Adipocyte (in vitro differentiated cells): ENCODE measurements at regions not wholly inside any gene's neighbourhood (a gene's known extent, or its start where the extent isn't known, plus 50 kb on each side); places are given as distances from the start of the nearest gene placed in this dataset.
"Not testable (repeated sequence)": the region's sequence is repeated elsewhere in the genome, so short reads cannot be mapped to it uniquely, and the experiment has no call there.

Experiments
- DNase-seq: peaks from one replicate; pipeline ENCODE4 v3.0.0-alpha.2; 2015; ENCODE audit warnings: low read depth
- H3K27me3 ChIP-seq: replicated peaks from 2 replicates; pipeline ENCODE4 v1.7.0; 2013; ENCODE audit warnings: mild to moderate bottlenecking, low read length, moderate library complexity; ENCODE audit not compliant: control insufficient read depth, insufficient read depth
- H3K36me3 ChIP-seq: 2 replicates; pipeline ENCODE4 v1.7.0; 2013; ENCODE audit warnings: low read length, mild to moderate bottlenecking, moderate library complexity; ENCODE audit not compliant: control insufficient read depth, insufficient read depth, severe bottlenecking
- H3K4me1 ChIP-seq: 2 replicates; pipeline ENCODE4 v1.7.0; 2013; ENCODE audit warnings: mild to moderate bottlenecking, low read length, moderate library complexity; ENCODE audit not compliant: control insufficient read depth, insufficient read depth
- H3K4me3 ChIP-seq: 2 replicates; pipeline ENCODE4 v1.7.0; 2013; ENCODE audit warnings: mild to moderate bottlenecking, low read length, moderate library complexity
- H3K9ac ChIP-seq: 2 replicates; pipeline ENCODE4 v1.7.0; 2013; ENCODE audit warnings: mild to moderate bottlenecking, low read length, moderate library complexity
- H3K9me3 ChIP-seq: 2 replicates; pipeline ENCODE4 v1.7.0; 2013; ENCODE audit warnings: mild to moderate bottlenecking, low read length, moderate library complexity; ENCODE audit not compliant: control insufficient read depth

GRCh38 chr5:3157214-3157613 lies 405.7 kb upstream of the IRX2 start:
- Histone ChIP-seq H3K9me3 (peaks cover 2% of the 10 kb centered on the region), H3K9ac (no peak overlapping the region), H3K4me3 (no peak overlapping the region), H3K27me3 (no peaks in the 10 kb centered on the region), H3K36me3 (no peaks in the 10 kb centered on the region), H3K4me1 (no peaks in the 10 kb centered on the region)
- DNase-seq: no peak

- peaks cover 2% of the 10 kb centered on the region for H3K9me3 ChIP-seq
- H3K36me3 ChIP-seq: no peaks in the 10 kb centered on the region
- no peak overlapping the region for H3K4me3 ChIP-seq
- DNase-seq: no peak
- H3K27me3 ChIP-seq: no peaks in the 10 kb centered on the region
- no peak overlapping the region for H3K9ac ChIP-seq
- no peaks in the 10 kb centered on the region for H3K4me1 ChIP-seq
These were observed 404.2 kb upstream of the IRX2 start for GRCh38 chr5:3155717-3156116.

- Histone ChIP-seq H3K9ac (no peak overlapping the region), H3K36me3 (no peaks in the 10 kb centered on the region), H3K9me3 (peaks cover 2% of the 10 kb centered on the region), H3K4me3 (no peak overlapping the region), H3K4me1 (no peaks in the 10 kb centered on the region), H3K27me3 (no peaks in the 10 kb centered on the region)
- DNase-seq: no peak
These were observed 403.6 kb upstream of the IRX2 start for GRCh38 chr5:3155046-3155445.

GRCh38 chr5:3153906-3154305 lies 402.4 kb upstream of the IRX2 start:
- Histone ChIP-seq H3K9me3 (peaks cover 2% of the 10 kb centered on the region), H3K4me1 (no peaks in the 10 kb centered on the region), H3K27me3 (no peaks in the 10 kb centered on the region), H3K4me3 (no peak overlapping the region), H3K36me3 (no peaks in the 10 kb centered on the region), H3K9ac (no peak overlapping the region)
- DNase-seq: no peak

GRCh38 chr5:3153226-3153858 lies 401.9 kb upstream of the IRX2 start:
- DNase-seq: no peak
- H3K36me3 ChIP-seq: no peaks in the 10 kb centered on the region
- H3K9ac ChIP-seq: no peak overlapping the region
- H3K4me1 ChIP-seq: no peaks in the 10 kb centered on the region
- peaks cover 2% of the 10 kb centered on the region for H3K9me3 ChIP-seq
- H3K27me3 ChIP-seq: no peaks in the 10 kb centered on the region
- H3K4me3 ChIP-seq: no peak overlapping the region

- H3K27me3 ChIP-seq: no peaks in the 10 kb centered on the region
These were observed 398.4 kb upstream of the IRX2 start for GRCh38 chr5:3149899-3150298.

GRCh38 chr5:3147405-3147804 lies 395.9 kb upstream of the IRX2 start:
- not testable (repeated sequence) for H3K4me1 ChIP-seq, H3K27me3 ChIP-seq, H3K36me3 ChIP-seq, H3K9ac ChIP-seq, DNase-seq, H3K4me3 ChIP-seq, H3K9me3 ChIP-seq

More at GRCh38 chr5:3149899-3150298, 398.4 kb upstream of the IRX2 start:
- H3K4me3 ChIP-seq: no peak overlapping the region
- H3K36me3 ChIP-seq: no peaks in the 10 kb centered on the region
- no peak overlapping the region for H3K9ac ChIP-seq
- no peaks in the 10 kb centered on the region for H3K4me1 ChIP-seq
- DNase-seq: no peak
- H3K9me3 ChIP-seq: peaks cover 2% of the 10 kb centered on the region

GRCh38 chr5:3145641-3146040 lies 394.2 kb upstream of the IRX2 start:
- Histone ChIP-seq H3K4me1 (no peaks in the 10 kb centered on the region), H3K4me3 (no peak overlapping the region), H3K36me3 (no peaks in the 10 kb centered on the region), H3K9me3 (no peaks in the 10 kb centered on the region), H3K9ac (no peak overlapping the region), H3K27me3 (no peaks in the 10 kb centered on the region)
- DNase-seq: no peak

- H3K36me3 ChIP-seq: no peaks in the 10 kb centered on the region
- H3K4me1 ChIP-seq: no peaks in the 10 kb centered on the region
- no peak overlapping the region for H3K4me3 ChIP-seq
- DNase-seq: no peak
- no peak overlapping the region for H3K9ac ChIP-seq
- H3K27me3 ChIP-seq: no peaks in the 10 kb centered on the region
- H3K9me3 ChIP-seq: no peaks in the 10 kb centered on the region
These were observed 391.9 kb upstream of the IRX2 start for GRCh38 chr5:3143382-3143781.

- Histone ChIP-seq H3K9me3 (no peaks in the 10 kb centered on the region), H3K27me3 (no peaks in the 10 kb centered on the region), H3K36me3 (no peaks in the 10 kb centered on the region), H3K4me3 (no peak overlapping the region), H3K4me1 (no peaks in the 10 kb centered on the region), H3K9ac (no peak overlapping the region)
- no peak for DNase-seq
These were observed 391.0 kb upstream of the IRX2 start for GRCh38 chr5:3142261-3143027.

- no peaks in the 10 kb centered on the region for H3K9me3 ChIP-seq
- H3K36me3 ChIP-seq: no peaks in the 10 kb centered on the region
- DNase-seq: no peak
- no peaks in the 10 kb centered on the region for H3K4me1 ChIP-seq
- no peak overlapping the region for H3K9ac ChIP-seq
- H3K4me3 ChIP-seq: no peak overlapping the region
- H3K27me3 ChIP-seq: no peaks in the 10 kb centered on the region
These were observed 388.6 kb upstream of the IRX2 start for GRCh38 chr5:3140117-3140516.
